ENCODE measurements at regions not wholly inside any gene's neighbourhood (a gene's known extent, or its start where the extent isn't known, plus 50 kb on each side); places are given as distances from the start of the nearest gene placed in this dataset.

- Histone ChIP-seq H3K9me3 (peaks cover 0 to 3% of the 10 kb centered on the region in 2 donors), H3K4me3 (no peak overlapping the region), H3K4me1 (no peaks in the 10 kb centered on the region), H3K36me3 (no peaks in the 10 kb centered on the region), H3K27me3 (no peaks in the 10 kb centered on the region), H3K27ac (no peak overlapping the region)
- intact Hi-C loops (cut with DNase I; ENCODE audit: low total_unique reads) (no loop called here), in situ Hi-C loops (cut with MboI; ENCODE audit: low pct_ligation_motif_present in 1 of 4, low pct_unique_long_range_greater_than_20kb in 1 of 4, low sequenced_read_pairs in 3 of 4) (no loop called here)
- no peak for TF ChIP-seq POLR2A (IDR thresholded peaks at IDR 0.05)
- TF ChIP-seq POLR2AphosphoS5 (IDR thresholded peaks at IDR 0.05) = no peak
- no peak for TF ChIP-seq EP300 (IDR thresholded peaks at IDR 0.05; ENCODE audit: low read depth)
- TF ChIP-seq CTCF (IDR thresholded peaks at IDR 0.05) = no peak
- DNase-seq = no peak
- 56 to 87% methylated on average over 2 of the region's 2 CpGs for WGBS, 2 donors (ENCODE audit: low coverage in 1 of 2)
These were observed 846.6 kb downstream of the NR2F1-AS1 start for GRCh38 chr5:92734211-92734940.

GRCh38 chr5:92730486-92730885 lies 850.5 kb downstream of the NR2F1-AS1 start:
- Histone ChIP-seq H3K27me3 (no peaks in the 10 kb centered on the region), H3K36me3 (no peaks in the 10 kb centered on the region), H3K4me3 (no peak overlapping the region), H3K9me3 (no peaks in the 10 kb centered on the region), H3K27ac (no peak overlapping the region), H3K4me1 (no peaks in the 10 kb centered on the region)
- in situ Hi-C loops (cut with MboI; ENCODE audit: low pct_ligation_motif_present in 1 of 4, low pct_unique_long_range_greater_than_20kb in 1 of 4, low sequenced_read_pairs in 3 of 4) = no loop called here
- no peak for TF ChIP-seq POLR2A (IDR thresholded peaks at IDR 0.05)
- no peak for TF ChIP-seq EP300 (IDR thresholded peaks at IDR 0.05; ENCODE audit: low read depth)
- TF ChIP-seq POLR2AphosphoS5 (IDR thresholded peaks at IDR 0.05) = no peak
- no peak for TF ChIP-seq CTCF (IDR thresholded peaks at IDR 0.05)
- no peak for DNase-seq
- 31 to 60% methylated on average over 1 of the region's 1 CpG for WGBS, 2 donors (ENCODE audit: low coverage in 1 of 2)
- intact Hi-C loops (cut with DNase I; ENCODE audit: low total_unique reads) = no loop called here

- DNase-seq = no peak
- H3K4me1 ChIP-seq = no peaks in the 10 kb centered on the region
- no peak overlapping the region for H3K27ac ChIP-seq
- no peaks in the 10 kb centered on the region for H3K36me3 ChIP-seq
- H3K9me3 ChIP-seq = no peaks in the 10 kb centered on the region
- intact Hi-C loops (cut with DNase I; ENCODE audit: low total_unique reads) = no loop called here
- H3K27me3 ChIP-seq = no peaks in the 10 kb centered on the region
- H3K4me3 ChIP-seq = no peak overlapping the region
- WGBS, 2 donors (ENCODE audit: low coverage in 1 of 2) = 92 to 100% methylated on average over 2 to 5 of the region's 5 CpGs
- TF ChIP-seq CTCF (IDR thresholded peaks at IDR 0.05) = no peak
- in situ Hi-C loops (cut with MboI; ENCODE audit: low pct_ligation_motif_present in 1 of 4, low pct_unique_long_range_greater_than_20kb in 1 of 4, low sequenced_read_pairs in 3 of 4) = no loop called here
These were observed 851.9 kb downstream of the NR2F1-AS1 start for GRCh38 chr5:92729088-92729487.

- Histone ChIP-seq H3K4me1 (no peaks in the 10 kb centered on the region), H3K27ac (no peak overlapping the region), H3K4me3 (no peak overlapping the region), H3K36me3 (no peaks in the 10 kb centered on the region), H3K9me3 (no peaks in the 10 kb centered on the region), H3K27me3 (no peaks in the 10 kb centered on the region)
- intact Hi-C loops (cut with DNase I; ENCODE audit: low total_unique reads) = no loop called here
- TF ChIP-seq POLR2A (IDR thresholded peaks at IDR 0.05) (no peak), POLR2AphosphoS5 (IDR thresholded peaks at IDR 0.05) (no peak), EP300 (IDR thresholded peaks at IDR 0.05; ENCODE audit: low read depth) (no peak), CTCF (IDR thresholded peaks at IDR 0.05) (no peak)
- WGBS, 2 donors (ENCODE audit: low coverage in 1 of 2) = 52 to 60% methylated on average over 5 of the region's 5 CpGs
- no peak for DNase-seq
- in situ Hi-C loops (cut with MboI; ENCODE audit: low pct_ligation_motif_present in 1 of 4, low pct_unique_long_range_greater_than_20kb in 1 of 4, low sequenced_read_pairs in 3 of 4) = no loop called here
These were observed 865.0 kb downstream of the NR2F1-AS1 start for GRCh38 chr5:92715946-92716520.
